GM12891 (cell line): ENCODE measurements at regions not wholly inside any gene's neighbourhood (a gene's known extent, or its start where the extent isn't known, plus 50 kb on each side); places are given as distances from the start of the nearest gene placed in this dataset.

Experiments used
- DNase-seq: peaks from one replicate; pipeline ENCODE4 v3.0.0; 2011; ENCODE audit warnings: low spot score; ENCODE audit not compliant: insufficient read length
- FAIRE-seq: peaks from 2 replicates; lab custom pipeline; 2011; peaks lifted over from hg19 to GRCh38; lab: Jason Lieb, UNC
- PAX5 ChIP-seq: IDR thresholded peaks from 2 replicates; pipeline ENCODE4 v1.6.1; 2011; ENCODE audit warnings: low read length, moderate library complexity, mild to moderate bottlenecking; ENCODE audit not compliant: insufficient read depth, severe bottlenecking
- POLR2A ChIP-seq: IDR thresholded peaks from 2 replicates; pipeline ENCODE4 v1.6.1; 2011; ENCODE audit warnings: low read depth, low read length, control low read depth
- POLR2AphosphoS5 ChIP-seq: IDR thresholded peaks from 2 replicates; pipeline ENCODE4 v1.6.1; 2011; ENCODE audit warnings: low read depth, low read length, control low read depth
- POU2F2 ChIP-seq: IDR thresholded peaks from 2 replicates; pipeline ENCODE4 v1.6.1; 2011; ENCODE audit warnings: low read depth, mild to moderate bottlenecking, control low read depth, low read length, moderate library complexity
- SPI1 ChIP-seq: IDR thresholded peaks from 2 replicates; pipeline ENCODE4 v1.6.1; 2011; ENCODE audit warnings: low read depth, low read length, control low read depth
- TAF1 ChIP-seq: IDR thresholded peaks from 2 replicates; pipeline ENCODE4 v1.6.1; 2011; ENCODE audit warnings: low read depth, low read length, control low read depth

- FAIRE-seq (no peak), DNase-seq (no peak)
- TF ChIP-seq POLR2AphosphoS5 (no peak), POLR2A (no peak)
Measured at GRCh38 chr20:4095639-4096038, 53.0 kb upstream of the SMOX start.

- TF ChIP-seq PAX5 (no peak), SPI1 (peak; percentile 54; the same call in 1 of the 2 replicates)
- DNase-seq (peak; percentile 25), FAIRE-seq (no peak)
Measured at GRCh38 chr20:4091490-4092479, 56.8 kb upstream of the SMOX start.

- DNase-seq (no peak), FAIRE-seq (no peak)
- TF ChIP-seq PAX5, result no peak
- TF ChIP-seq TAF1, result no peak
- TF ChIP-seq SPI1, result no peak
- TF ChIP-seq POLR2A, result no peak
- no peak for TF ChIP-seq POLR2AphosphoS5
- TF ChIP-seq POU2F2, result no peak
Measured at GRCh38 chr20:4090756-4091489, 57.7 kb upstream of the SMOX start.

GRCh38 chr20:4089756-4090487 is 58.7 kb upstream of the SMOX start:
- TF ChIP-seq SPI1 (no peak), PAX5 (no peak)
- no peak for DNase-seq
- FAIRE-seq, result no peak

- TF ChIP-seq TAF1, result no peak
- TF ChIP-seq POU2F2, result no peak
- no peak for TF ChIP-seq POLR2AphosphoS5
- no peak for TF ChIP-seq SPI1
- no peak for TF ChIP-seq POLR2A
- no peak for TF ChIP-seq PAX5
- no peak for DNase-seq
- no peak for FAIRE-seq
Measured at GRCh38 chr20:4088766-4089165, 59.9 kb upstream of the SMOX start.

- FAIRE-seq, result no peak
- DNase-seq, result no peak
Measured at GRCh38 chr20:4087923-4088322, 60.7 kb upstream of the SMOX start.

GRCh38 chr20:4086771-4087687 is 61.6 kb upstream of the SMOX start:
- no peak for FAIRE-seq
- no peak for DNase-seq
- TF ChIP-seq SPI1 (no peak), POLR2A (no peak), PAX5 (no peak), POLR2AphosphoS5 (no peak), POU2F2 (no peak)

More at GRCh38 chr20:4087923-4088322, 60.7 kb upstream of the SMOX start:
- TF ChIP-seq POLR2A (no peak), POLR2AphosphoS5 (no peak), SPI1 (no peak), PAX5 (no peak), TAF1 (no peak), POU2F2 (no peak)

- DNase-seq, result no peak
- TF ChIP-seq TAF1, result no peak
- no peak for TF ChIP-seq POU2F2
- no peak for TF ChIP-seq SPI1
- no peak for TF ChIP-seq POLR2AphosphoS5
- TF ChIP-seq PAX5, result no peak
- no peak for TF ChIP-seq POLR2A
- peak; percentile 38 for FAIRE-seq
Measured at GRCh38 chr20:4084721-4085120, 63.9 kb upstream of the SMOX start.

GRCh38 chr20:4084096-4084495 is 64.5 kb upstream of the SMOX start:
- TF ChIP-seq POLR2A (no peak), POLR2AphosphoS5 (no peak), TAF1 (no peak), PAX5 (no peak), SPI1 (no peak), POU2F2 (no peak)
- FAIRE-seq (no peak), DNase-seq (no peak)
